Neural crest cell (in vitro differentiated cells): ENCODE measurements at regions not wholly inside any gene's neighbourhood (a gene's known extent, or its start where the extent isn't known, plus 50 kb on each side); places are given as distances from the start of the nearest gene placed in this dataset.
A peak's percentile ranks its signal among the peaks of the same experiment; 100 is the strongest.

Source experiments
- DNase-seq: peaks from one replicate; pipeline ENCODE4 v3.0.0; 2021; ENCODE audit warnings: low read depth, mixed read lengths, low spot score
- H3K27ac Mint-ChIP-seq: one replicate; pipeline ENCODE4 v1.8.0; 2021; ENCODE audit warnings: mild to moderate bottlenecking, mixed read lengths; ENCODE audit not compliant: unreplicated experiment
- H3K27me3 Mint-ChIP-seq: 2 replicates; pipeline ENCODE4 v1.8.0; 2021; ENCODE audit warnings: low read depth, mild to moderate bottlenecking, mixed read lengths
- H3K36me3 Mint-ChIP-seq: 2 replicates; pipeline ENCODE4 v1.8.0; 2021; ENCODE audit warnings: low read depth, mild to moderate bottlenecking, mixed read lengths
- H3K4me1 Mint-ChIP-seq: 2 replicates; pipeline ENCODE4 v1.8.0; 2021; ENCODE audit warnings: mixed read lengths
- H3K4me3 Mint-ChIP-seq: one replicate; pipeline ENCODE4 v1.8.0; 2021; ENCODE audit warnings: mild to moderate bottlenecking, mixed read lengths
- H3K9me3 Mint-ChIP-seq: 2 replicates; pipeline ENCODE4 v1.8.0; 2021; ENCODE audit warnings: mixed read lengths
- TF ChIP-seq, protein P1 (sequence below): fragments of 200-600 bp; sonication (generic); conservative IDR thresholded peaks from 2 replicates; pipeline ENCODE4 v1.5.0; 2021; ENCODE audit warnings: antibody characterized with exemption, mild to moderate bottlenecking

- Mint-ChIP-seq H3K27ac (no peak overlapping the region), H3K36me3 (no peaks in the 10 kb centered on the region), H3K4me3 (no peak overlapping the region), H3K4me1 (peaks cover 31% of the 10 kb centered on the region), H3K27me3 (no peaks in the 10 kb centered on the region), H3K9me3 (no peaks in the 10 kb centered on the region)
- no peak for DNase-seq
- TF ChIP-seq, protein P1, sequence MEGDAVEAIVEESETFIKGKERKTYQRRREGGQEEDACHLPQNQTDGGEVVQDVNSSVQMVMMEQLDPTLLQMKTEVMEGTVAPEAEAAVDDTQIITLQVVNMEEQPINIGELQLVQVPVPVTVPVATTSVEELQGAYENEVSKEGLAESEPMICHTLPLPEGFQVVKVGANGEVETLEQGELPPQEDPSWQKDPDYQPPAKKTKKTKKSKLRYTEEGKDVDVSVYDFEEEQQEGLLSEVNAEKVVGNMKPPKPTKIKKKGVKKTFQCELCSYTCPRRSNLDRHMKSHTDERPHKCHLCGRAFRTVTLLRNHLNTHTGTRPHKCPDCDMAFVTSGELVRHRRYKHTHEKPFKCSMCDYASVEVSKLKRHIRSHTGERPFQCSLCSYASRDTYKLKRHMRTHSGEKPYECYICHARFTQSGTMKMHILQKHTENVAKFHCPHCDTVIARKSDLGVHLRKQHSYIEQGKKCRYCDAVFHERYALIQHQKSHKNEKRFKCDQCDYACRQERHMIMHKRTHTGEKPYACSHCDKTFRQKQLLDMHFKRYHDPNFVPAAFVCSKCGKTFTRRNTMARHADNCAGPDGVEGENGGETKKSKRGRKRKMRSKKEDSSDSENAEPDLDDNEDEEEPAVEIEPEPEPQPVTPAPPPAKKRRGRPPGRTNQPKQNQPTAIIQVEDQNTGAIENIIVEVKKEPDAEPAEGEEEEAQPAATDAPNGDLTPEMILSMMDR, result no peak
These were observed 222.8 kb downstream of the ALDH8A1 start for GRCh38 chr6:134727081-134727480.

- Mint-ChIP-seq H3K27ac (peak overlapping the region; percentile 36), H3K9me3 (no peaks in the 10 kb centered on the region), H3K27me3 (no peaks in the 10 kb centered on the region), H3K4me3 (no peak overlapping the region), H3K4me1 (peaks cover 38% of the 10 kb centered on the region), H3K36me3 (no peaks in the 10 kb centered on the region)
- no peak for DNase-seq
- TF ChIP-seq, protein P1, result no peak
These were observed 224.3 kb downstream of the ALDH8A1 start for GRCh38 chr6:134725590-134725989.

- Mint-ChIP-seq H3K4me3 (no peak overlapping the region), H3K4me1 (peaks cover 43% of the 10 kb centered on the region), H3K36me3 (no peaks in the 10 kb centered on the region), H3K27me3 (no peaks in the 10 kb centered on the region), H3K27ac (no peak overlapping the region), H3K9me3 (no peaks in the 10 kb centered on the region)
- TF ChIP-seq, protein P1, result no peak
- DNase-seq, result no peak
These were observed 225.0 kb downstream of the ALDH8A1 start for GRCh38 chr6:134724771-134725340.

DNA sequence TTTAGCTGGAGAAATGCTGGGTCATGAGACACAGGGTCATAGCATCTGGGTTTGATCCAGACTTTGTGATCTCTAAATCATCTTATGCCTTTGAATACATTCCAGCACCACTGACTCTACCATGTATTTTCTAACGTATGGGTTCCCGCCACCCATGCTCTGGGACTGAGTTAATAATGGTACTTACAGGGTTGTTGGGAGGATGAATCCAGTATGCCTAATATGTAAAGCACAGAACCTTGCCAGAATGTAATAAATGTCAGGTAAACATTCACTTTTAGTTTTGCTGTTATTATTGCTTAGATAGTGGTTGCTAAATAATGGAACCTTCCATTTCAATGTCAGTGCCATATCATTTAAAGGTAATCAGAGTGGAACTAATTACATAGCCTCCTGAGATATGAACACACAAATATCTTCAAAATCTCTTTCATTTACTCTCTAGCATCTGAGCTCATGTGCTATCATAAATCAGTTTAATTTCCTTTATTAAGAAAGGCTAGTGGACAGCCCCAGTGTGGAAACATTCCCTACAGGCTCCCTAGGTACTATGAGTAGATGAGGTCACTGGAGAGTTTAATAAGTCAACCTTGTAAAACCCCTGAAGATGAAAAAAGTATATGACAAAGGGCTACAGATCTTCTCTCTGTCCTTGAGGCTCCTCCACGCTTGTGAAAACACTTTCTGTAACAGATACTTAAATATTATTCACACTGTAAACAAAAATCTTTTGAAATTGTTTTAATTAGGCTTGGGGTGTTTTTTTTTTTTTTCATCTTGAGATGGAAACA, 226.6 kb downstream of the ALDH8A1 start:
- H3K27ac Mint-ChIP-seq, result no peak overlapping the region
- peaks cover 43% of the 10 kb centered on the region for H3K4me1 Mint-ChIP-seq
- no peaks in the 10 kb centered on the region for H3K27me3 Mint-ChIP-seq
- TF ChIP-seq, protein P1, result no peak
- DNase-seq, result no peak
- no peaks in the 10 kb centered on the region for H3K9me3 Mint-ChIP-seq
- no peaks in the 10 kb centered on the region for H3K36me3 Mint-ChIP-seq
- H3K4me3 Mint-ChIP-seq, result no peak overlapping the region

DNA sequence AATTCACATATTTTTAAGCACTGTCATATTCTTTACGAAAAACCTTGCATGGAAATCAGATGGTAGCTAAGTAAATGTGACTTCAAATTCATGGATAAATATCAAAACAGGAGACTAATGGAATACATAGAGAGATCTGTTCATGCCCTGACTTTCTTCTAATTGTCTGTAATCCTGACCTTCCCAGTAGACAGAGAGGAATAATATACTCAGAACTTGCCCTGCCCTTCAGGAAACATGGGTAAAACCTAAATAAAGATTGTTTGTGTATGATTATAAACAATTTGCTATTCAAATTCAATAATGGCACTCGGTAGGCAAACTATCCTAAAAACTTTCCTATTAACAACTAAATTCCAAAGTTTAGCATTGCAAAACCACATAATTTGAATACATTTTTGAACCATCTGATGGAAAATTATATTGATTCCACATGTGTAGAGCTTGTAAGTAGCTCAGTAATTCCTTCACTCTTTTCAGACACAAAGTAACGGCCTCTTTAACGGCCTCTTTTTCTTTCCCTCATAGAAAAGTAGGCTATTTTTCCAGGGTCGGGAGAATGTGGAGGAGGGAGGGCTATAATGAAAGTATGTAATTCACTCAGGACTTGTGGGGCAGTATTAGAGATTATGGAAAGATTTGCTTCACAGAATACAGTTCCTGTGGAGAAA, 227.6 kb downstream of the ALDH8A1 start:
- H3K36me3 Mint-ChIP-seq, result no peaks in the 10 kb centered on the region

More for the DNA sequence above, 227.6 kb downstream of the ALDH8A1 start:
- TF ChIP-seq, protein P1, result no peak
- DNase-seq, result no peak
- no peak overlapping the region for H3K4me3 Mint-ChIP-seq
- H3K27ac Mint-ChIP-seq, result no peak overlapping the region
- H3K4me1 Mint-ChIP-seq, result peaks cover 43% of the 10 kb centered on the region
- no peaks in the 10 kb centered on the region for H3K9me3 Mint-ChIP-seq
- H3K27me3 Mint-ChIP-seq, result no peaks in the 10 kb centered on the region
